H4 (cell line): ENCODE measurements at regions not wholly inside any gene's neighbourhood (a gene's known extent, or its start where the extent isn't known, plus 50 kb on each side); places are given as distances from the start of the nearest gene placed in this dataset.
A peak's percentile ranks its signal among the peaks of the same experiment; 100 is the strongest.
"Not testable (repeated sequence)": the region's sequence is repeated elsewhere in the genome, so short reads cannot be mapped to it uniquely, and the experiment has no call there.

ENCODE experiments used
- DNase-seq: peaks from one replicate; pipeline ENCODE4 v3.0.0-alpha.2; 2015; ENCODE audit warnings: low spot score

DNA sequence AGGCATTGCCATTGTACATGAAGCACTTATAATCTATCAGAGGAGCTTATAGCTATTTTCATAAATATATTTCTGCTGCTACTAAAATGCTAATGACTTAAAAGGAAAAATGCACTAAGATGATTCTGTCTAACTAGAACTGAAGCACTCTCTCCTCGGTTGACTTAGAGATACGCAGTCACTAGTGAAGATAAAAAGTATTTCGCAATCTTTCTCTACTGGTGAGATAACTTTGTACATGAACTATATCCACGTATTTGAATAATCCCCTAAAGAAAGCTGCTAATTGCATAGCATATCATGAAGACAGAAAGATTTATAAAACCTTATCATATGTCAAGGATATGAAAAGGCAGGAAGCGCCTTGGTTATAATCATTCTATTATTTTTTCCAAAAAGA is 658.1 kb upstream of the PRMT6 start:
- no peak for DNase-seq

DNA sequence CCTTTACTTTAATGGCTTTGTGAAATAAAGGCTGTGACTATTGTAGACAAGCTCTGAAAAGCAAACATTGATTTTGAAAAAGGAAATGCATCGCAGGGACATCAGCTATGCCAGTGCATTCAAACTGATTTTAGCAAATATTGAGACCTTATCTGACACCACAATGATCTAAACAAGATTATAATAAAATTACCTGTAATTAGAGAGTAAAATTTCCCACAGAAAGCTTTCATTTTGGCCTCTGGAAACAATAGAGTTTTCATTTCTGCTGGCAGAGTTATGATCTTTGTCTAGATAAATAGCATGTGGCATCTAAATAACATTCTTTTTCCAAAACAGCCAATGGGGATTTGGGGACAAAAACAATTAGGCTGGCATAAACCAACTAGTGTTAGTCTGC is 650.4 kb upstream of the PRMT6 start:
- DNase-seq: no peak

DNA sequence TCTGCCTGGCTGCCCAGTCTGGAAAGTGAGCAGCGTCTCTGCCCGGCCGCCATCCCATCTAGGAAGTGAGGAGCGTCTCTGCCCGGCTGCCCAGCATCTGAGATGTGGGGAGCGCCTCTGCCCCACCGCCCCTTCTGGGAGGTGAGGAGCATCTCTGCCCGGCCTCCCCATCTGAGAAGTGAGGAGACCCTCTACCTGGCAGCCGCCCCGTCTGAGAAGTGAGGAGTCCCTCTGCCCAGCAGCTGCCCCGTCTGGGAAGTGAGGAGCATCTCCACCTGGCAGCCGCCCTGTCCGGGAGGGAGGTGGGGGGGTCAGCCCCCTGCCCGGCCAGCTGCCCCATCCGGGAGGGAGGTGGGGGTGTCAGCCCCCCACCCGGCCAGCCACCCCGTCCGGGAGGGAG is 644.2 kb upstream of the PRMT6 start:
- DNase-seq: not testable (repeated sequence)

DNA sequence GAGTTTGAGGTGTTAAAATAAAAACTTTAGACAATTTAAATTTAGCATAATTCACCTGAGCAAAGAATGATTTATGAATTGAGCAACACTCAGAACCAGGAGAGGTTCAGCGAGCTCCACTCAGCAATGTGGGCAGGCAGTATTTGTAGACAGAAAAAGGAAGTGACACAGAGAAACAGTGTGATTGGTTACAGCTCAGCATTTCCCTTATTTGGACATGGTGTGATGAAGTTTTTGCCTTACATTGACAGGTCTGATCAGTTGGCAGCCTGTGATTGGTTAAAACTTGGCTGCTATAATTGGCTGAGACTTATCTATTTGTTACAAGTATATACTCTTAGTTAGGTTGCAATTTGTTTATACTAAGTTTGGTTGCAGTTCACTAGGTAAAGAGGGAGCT is 621.2 kb upstream of the PRMT6 start:
- no peak for DNase-seq

DNA sequence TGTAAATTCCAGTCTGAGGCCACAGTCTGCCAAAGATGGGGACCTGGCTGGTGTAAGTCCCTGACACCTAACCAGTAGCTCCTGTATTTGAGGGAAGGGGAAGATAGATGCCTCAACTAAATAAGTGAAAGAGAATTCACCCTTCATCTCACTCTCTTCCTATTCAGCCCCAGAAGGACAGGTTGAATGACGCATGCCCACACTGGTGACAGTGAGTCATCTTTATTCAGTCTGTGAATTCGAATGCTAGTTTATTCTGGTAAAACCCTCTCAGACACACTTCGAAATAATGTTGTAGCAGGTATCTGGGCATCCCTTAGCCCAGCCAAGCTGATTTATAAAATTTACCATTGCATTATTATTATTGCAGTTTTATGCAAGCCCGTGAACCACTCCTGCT is 617.0 kb upstream of the PRMT6 start:
- DNase-seq: peak; percentile 8

DNA sequence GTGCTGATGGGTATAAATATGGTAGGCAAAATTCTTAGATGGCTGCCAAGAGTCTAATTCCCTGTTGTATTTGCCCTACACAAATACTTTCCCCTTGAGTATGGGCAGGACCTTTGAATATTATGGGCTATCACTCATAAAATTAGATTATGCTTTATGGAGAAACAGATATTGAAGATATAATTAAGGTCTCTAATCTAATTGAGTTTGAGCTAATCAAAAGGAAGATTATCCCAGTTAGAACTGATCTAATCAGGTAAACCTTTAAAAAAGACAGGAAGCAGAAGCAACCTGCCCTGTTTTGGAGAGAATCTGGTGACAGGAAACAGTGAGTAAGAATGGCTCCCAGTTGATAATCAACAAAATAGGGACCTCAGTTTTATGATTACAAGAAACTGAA is 609.0 kb upstream of the PRMT6 start:
- no peak for DNase-seq

DNA sequence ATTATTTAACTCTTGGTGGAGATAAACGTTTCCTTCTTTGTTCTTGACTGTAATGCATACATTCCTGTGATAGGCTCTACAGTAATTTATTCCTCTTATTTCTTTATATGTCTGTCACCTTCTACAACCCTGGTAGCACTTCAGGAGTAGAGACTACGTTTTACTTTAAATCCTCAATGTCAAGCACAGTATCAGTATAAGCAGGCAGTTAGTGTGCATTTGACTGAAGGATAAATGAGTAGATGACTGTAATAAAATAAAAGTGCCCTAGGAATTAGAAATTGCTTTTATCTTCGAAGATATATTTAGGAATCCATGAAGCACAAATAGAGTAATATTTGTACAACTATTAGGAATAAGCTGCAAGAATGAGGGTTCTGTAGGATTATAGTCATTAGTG is 599.6 kb upstream of the PRMT6 start:
- no peak for DNase-seq

DNA sequence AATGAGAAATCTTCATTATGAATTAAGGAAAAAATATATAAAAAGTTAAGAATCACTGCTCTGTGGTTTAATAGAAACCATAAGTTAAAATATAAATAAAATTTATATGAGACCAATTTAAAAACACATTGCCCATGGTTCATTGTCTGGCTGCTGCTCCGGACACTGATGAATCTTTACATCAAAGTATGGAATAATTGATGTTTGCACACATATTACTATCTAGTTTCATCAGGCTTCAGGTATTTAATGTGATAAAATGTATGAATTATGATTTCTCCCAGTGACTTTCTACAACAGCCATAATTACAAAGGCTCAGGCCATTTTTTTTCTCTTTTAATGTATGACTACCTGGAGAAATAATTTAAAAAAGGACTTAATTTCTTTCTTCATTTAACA is 599.1 kb upstream of the PRMT6 start:
- no peak for DNase-seq

DNA sequence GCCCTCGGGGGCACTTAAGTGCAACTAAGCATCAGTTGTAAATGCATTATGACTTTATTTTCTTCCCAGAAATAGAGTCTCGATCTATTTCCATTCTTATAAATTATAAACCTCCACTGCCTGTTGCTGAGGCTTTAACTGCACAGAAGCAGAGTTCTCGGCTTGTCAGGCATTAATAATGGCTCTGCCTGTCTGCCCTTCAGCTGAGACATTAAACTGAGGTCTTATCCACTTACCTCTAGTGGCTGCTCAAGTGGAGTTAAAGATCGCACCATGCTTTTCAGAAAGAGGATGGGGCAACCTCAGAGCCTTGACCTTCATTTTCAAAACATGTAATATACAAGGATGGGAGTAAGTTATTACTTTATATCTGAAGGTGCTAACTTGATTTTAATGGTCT is 597.6 kb upstream of the PRMT6 start:
- no peak for DNase-seq

DNA sequence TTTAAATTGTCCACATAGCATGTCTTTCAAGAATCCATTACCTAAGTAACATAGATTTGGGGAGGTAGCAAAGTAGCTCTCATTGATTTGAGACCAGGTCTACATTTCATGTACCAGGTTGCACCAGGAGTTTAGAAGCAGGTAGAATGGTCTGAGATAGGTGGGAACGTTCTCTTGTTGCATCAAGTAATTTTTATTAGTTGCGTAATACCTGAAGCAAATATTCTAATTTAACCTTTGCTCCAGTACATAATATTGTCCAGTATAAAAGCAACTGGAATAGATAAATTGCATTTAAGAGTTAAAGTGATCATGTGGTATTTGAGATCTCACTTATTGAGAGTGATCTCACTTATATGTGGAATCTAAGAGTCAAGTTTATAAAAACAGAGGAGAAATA is 597.1 kb upstream of the PRMT6 start:
- DNase-seq: no peak

- peak; percentile 11 for DNase-seq
Measured at GRCh38 chr1:106465666-106466065, 590.8 kb upstream of the PRMT6 start.

- DNase-seq: no peak
Measured at GRCh38 chr1:106480629-106481028, 575.8 kb upstream of the PRMT6 start.

GRCh38 chr1:106492880-106493279 is 563.6 kb upstream of the PRMT6 start:
- no peak for DNase-seq

DNA sequence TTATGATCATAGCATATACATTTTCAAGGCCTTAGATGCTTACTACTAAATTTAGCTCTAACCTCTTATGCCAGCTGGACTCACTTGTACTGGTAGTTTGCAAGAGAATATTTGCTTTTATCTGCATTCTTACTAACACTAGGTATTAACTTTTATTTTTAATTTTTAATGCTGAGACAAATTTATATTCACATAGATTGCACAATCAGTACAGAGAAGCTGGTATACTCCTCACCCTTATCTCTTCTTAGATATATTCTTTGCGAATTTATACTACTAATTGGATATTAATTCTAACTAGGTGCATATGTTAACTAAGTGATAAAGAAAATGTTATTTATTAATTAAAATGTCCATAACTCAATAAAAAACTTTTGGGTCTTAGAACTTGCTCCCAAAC is 561.8 kb upstream of the PRMT6 start:
- DNase-seq: no peak

DNA sequence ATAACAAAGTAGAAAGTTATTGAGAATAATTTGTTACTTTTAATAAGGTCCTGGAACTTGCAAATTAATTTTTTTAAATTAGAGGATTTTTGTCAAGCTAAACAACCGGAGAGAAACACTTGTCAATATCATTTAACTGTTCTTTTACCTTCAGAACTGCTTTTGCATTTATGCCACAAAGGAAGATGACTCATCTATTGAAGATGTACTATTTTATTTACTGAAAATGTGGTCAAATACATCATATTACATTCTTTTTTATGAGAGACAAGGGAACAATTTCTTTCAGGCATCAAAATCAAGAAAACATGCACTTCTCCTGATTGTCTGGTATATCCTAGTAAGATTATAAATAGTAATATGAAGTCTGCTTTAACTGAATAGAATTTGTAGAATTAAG is 558.2 kb upstream of the PRMT6 start:
- DNase-seq: no peak

DNA sequence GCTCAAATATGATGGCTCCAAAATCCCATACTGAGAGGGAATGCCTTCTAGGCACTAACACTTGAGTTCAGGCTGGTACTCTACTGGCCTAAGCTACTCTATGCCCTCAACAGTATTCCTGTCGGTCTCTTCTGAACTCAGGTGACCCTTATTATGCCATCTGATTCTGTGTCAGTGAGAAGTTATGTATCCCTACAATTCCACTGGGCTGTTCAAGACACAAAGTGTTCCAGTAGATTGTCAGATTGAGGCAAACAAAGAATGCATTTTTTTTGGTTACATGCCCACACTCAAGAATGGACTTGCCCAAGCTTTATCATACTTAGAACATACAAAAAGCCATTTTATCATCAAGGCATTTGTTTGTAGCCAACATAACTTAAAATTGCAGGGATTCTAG is 553.8 kb upstream of the PRMT6 start:
- DNase-seq: no peak

GRCh38 chr1:106515375-106515774 is 541.1 kb upstream of the PRMT6 start:
- no peak for DNase-seq

- no peak for DNase-seq
Measured at GRCh38 chr1:106517224-106517623, 539.2 kb upstream of the PRMT6 start.

GRCh38 chr1:106523497-106523896 is 533.0 kb upstream of the PRMT6 start:
- DNase-seq: no peak

DNA sequence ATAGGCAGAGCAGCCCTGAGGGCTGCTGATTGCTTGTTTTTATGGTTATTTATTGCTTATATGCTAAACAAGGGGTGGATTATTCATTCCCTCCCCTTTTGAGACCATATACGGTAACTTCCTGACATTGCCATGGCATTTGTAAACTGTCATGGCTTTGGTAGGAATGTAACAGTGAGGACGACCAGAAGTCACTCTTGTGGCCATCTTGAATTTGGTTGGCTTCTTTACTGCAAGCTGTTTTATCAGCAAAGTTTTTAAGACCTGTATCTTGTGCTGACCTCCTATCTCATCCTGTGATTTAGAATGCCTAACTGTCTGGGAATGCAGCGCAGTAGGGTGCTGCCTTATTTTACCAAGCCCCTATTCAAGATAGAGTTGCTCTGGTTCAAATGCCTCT is 531.8 kb upstream of the PRMT6 start:
- DNase-seq: no peak

- no peak for DNase-seq
Measured at GRCh38 chr1:106526650-106527049, 529.8 kb upstream of the PRMT6 start.

DNA sequence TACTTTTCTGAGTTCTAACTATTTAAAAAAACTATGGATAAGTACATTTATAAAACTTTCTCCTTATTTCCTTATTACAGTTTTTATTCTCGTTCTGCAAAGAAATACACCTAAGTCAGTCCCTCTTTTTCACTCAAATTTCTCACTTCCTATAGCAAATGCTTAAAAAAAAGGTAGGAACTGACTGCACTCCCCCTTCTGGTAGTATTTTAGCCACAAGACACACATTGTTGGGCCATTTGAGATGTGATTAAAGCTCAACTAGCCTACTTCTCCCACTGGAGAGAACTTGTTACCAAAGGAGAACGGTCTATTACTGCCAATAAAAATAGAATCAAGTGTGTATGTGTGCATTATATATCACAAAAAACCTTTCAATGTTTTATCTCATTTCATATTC is 521.9 kb upstream of the PRMT6 start:
- DNase-seq: no peak

DNA sequence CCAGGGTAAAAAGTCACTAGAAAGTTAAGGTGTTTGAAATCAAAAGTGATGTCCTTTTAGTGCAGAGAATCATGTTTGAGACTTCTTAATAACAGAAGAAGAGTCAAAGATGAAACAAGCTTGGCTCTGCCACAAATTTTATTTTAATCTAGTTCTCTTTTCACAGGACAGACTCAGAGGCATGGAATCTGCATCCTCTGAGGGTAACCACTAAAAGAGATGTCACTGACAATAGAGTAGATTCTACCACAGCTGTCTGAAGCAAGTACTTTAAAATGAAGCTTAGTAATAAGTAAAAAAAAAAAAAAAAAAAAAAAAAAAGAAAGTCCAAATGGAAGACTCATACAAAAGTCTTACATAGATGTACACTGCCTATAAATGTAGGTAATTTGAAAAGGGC is 519.7 kb upstream of the PRMT6 start:
- no peak for DNase-seq

- DNase-seq: no peak
Measured at GRCh38 chr1:106548726-106549125, 507.7 kb upstream of the PRMT6 start.

DNA sequence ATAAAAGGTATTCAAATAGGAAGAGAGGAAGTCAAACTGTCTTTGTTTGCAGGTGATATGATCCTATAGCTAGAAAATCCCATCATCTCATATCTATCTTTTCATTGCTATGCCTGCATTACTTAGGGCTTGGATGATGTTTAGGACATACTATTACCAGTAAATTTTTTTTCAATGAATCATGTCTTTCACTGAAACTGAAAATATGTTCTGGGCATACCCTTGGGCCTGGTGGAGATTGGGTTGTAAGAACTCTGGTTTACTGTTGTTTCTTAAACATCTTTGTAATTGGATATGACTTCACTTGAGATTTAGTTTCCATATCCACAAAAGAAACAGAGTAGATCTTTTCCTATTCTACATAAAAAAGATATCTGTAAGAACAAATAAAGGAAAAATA is 502.2 kb upstream of the PRMT6 start:
- no peak for DNase-seq
